H9 (cell line): ENCODE measurements at regions not wholly inside any gene's neighbourhood (a gene's known extent, or its start where the extent isn't known, plus 50 kb on each side); places are given as distances from the start of the nearest gene placed in this dataset.

ENCODE experiments used
- DNase-seq: peaks from one replicate; pipeline ENCODE4 v3.0.0-alpha.2; 2017
- H2AFZ ChIP-seq: one replicate; pipeline ENCODE4 v1.6.1; 2013; ENCODE audit warnings: mild to moderate bottlenecking, low read length, control low read depth, moderate library complexity
- H2AK5ac ChIP-seq: 2 replicates; pipeline ENCODE4 v1.6.1; 2013; ENCODE audit warnings: low read length, control low read depth, mixed read lengths; ENCODE audit not compliant: insufficient read length
- H2BK120ac ChIP-seq: one replicate; pipeline ENCODE4 v1.6.1; 2013; ENCODE audit warnings: low read depth, mild to moderate bottlenecking, low read length, control low read depth, inconsistent platforms; ENCODE audit not compliant: poor library complexity, severe bottlenecking
- H2BK12ac ChIP-seq: 2 replicates; pipeline ENCODE4 v1.6.1; 2013; ENCODE audit warnings: low read length, control low read depth, mixed read lengths, low read depth; ENCODE audit not compliant: insufficient read length
- H2BK15ac ChIP-seq: 2 replicates; pipeline ENCODE4 v1.6.1; 2013; ENCODE audit warnings: low read depth, low read length, control low read depth
- H2BK20ac ChIP-seq: one replicate; pipeline ENCODE4 v1.6.1; 2013; ENCODE audit warnings: low read depth, mild to moderate bottlenecking, low read length, control low read depth, inconsistent platforms; ENCODE audit not compliant: poor library complexity, severe bottlenecking
- H2BK5ac ChIP-seq: 2 replicates; pipeline ENCODE4 v1.6.1; 2013; ENCODE audit warnings: low read length, control low read depth, mixed read lengths; ENCODE audit not compliant: insufficient read length
- H3K14ac ChIP-seq: 2 replicates; pipeline ENCODE4 v1.6.1; 2013; ENCODE audit warnings: low read length, control low read depth; ENCODE audit not compliant: insufficient read depth
- H3K18ac ChIP-seq: 2 replicates; pipeline ENCODE4 v1.6.1; 2013; ENCODE audit warnings: low read depth, mild to moderate bottlenecking, mixed read lengths, low read length, control low read depth; ENCODE audit not compliant: insufficient read length
- H3K23ac ChIP-seq: 2 replicates; pipeline ENCODE4 v1.6.1; 2013; ENCODE audit warnings: low read length, control low read depth, mixed read lengths, low read depth; ENCODE audit not compliant: insufficient read length
- H3K23me2 ChIP-seq: 2 replicates; pipeline ENCODE4 v1.6.1; 2013; ENCODE audit warnings: low read depth, mild to moderate bottlenecking, mixed read lengths, low read length, control low read depth; ENCODE audit not compliant: insufficient read length, poor library complexity, severe bottlenecking
- H3K27ac ChIP-seq: 2 replicates; pipeline ENCODE4 v1.5.1; 2013; ENCODE audit warnings: low read length, control low read depth, mixed read lengths, low read depth; ENCODE audit not compliant: insufficient read length
- H3K27me3 ChIP-seq: 2 replicates; pipeline ENCODE4 v1.6.1; 2013; ENCODE audit warnings: low read length, control low read depth, inconsistent platforms; ENCODE audit not compliant: insufficient read depth
- H3K4ac ChIP-seq: 2 replicates; pipeline ENCODE4 v1.6.1; 2013; ENCODE audit warnings: low read depth, mild to moderate bottlenecking, control low read depth, inconsistent platforms, low read length, moderate library complexity
- H3K4me1 ChIP-seq: 2 replicates; pipeline ENCODE4 v1.6.1; 2013; ENCODE audit warnings: low read length, control low read depth, inconsistent platforms; ENCODE audit not compliant: insufficient read depth
- H3K4me2 ChIP-seq: 2 replicates; pipeline ENCODE4 v1.6.1; 2013; ENCODE audit warnings: low read length, control low read depth, mixed read lengths; ENCODE audit not compliant: insufficient read length, insufficient read depth
- H3K56ac ChIP-seq: 2 replicates; pipeline ENCODE4 v1.6.1; 2013; ENCODE audit warnings: low read depth, mild to moderate bottlenecking, mixed read lengths, low read length, control low read depth; ENCODE audit not compliant: insufficient read length
- H3K79me1 ChIP-seq: 2 replicates; pipeline ENCODE4 v1.6.1; 2013; ENCODE audit warnings: low read depth, mild to moderate bottlenecking, moderate library complexity, low read length, control low read depth, inconsistent platforms; ENCODE audit not compliant: insufficient read depth, poor library complexity, severe bottlenecking
- H3K79me2 ChIP-seq: 2 replicates; pipeline ENCODE4 v1.6.1; 2013; ENCODE audit warnings: low read length, control low read depth, inconsistent platforms; ENCODE audit not compliant: insufficient read depth
- H3K9ac ChIP-seq: 2 replicates; pipeline ENCODE4 v1.6.1; 2013; ENCODE audit warnings: low read length, control low read depth, mixed read lengths; ENCODE audit not compliant: insufficient read length; ENCODE audit errors: extremely low read depth
- H3K9me3 ChIP-seq: one replicate; pipeline ENCODE4 v1.6.1; 2013; ENCODE audit warnings: low read depth, low read length, inconsistent platforms; ENCODE audit not compliant: control insufficient read depth
- H3T11ph ChIP-seq: one replicate; pipeline ENCODE4 v1.6.1; 2013; ENCODE audit warnings: mild to moderate bottlenecking, low read length, control low read depth, inconsistent platforms
- H4K20me1 ChIP-seq: one replicate; pipeline ENCODE4 v1.6.1; 2013; ENCODE audit not compliant: control insufficient read depth, insufficient read length, insufficient read depth
- H4K5ac ChIP-seq: 2 replicates; pipeline ENCODE4 v1.6.1; 2013; ENCODE audit warnings: low read depth, mild to moderate bottlenecking, mixed read lengths, low read length, control low read depth; ENCODE audit not compliant: insufficient read length
- H4K8ac ChIP-seq: replicated peaks from 2 replicates; pipeline ENCODE4 v1.6.1; 2013; ENCODE audit warnings: low read length, control low read depth, mixed read lengths, low read depth; ENCODE audit not compliant: insufficient read length
- H4K91ac ChIP-seq: 2 replicates; pipeline ENCODE4 v1.6.1; 2013; ENCODE audit warnings: low read depth, mild to moderate bottlenecking, moderate library complexity, mixed read lengths, low read length, control low read depth; ENCODE audit not compliant: insufficient read length
- H3K27ac Mint-ChIP-seq, 3 experiments: 2 replicates in 2 of 3; 3 replicates in 1 of 3; pipeline ENCODE4 v1.8.0; 2020 to 2021; ENCODE audit warnings: mixed read lengths in 3 of 3, mild to moderate bottlenecking in 1 of 3, moderate library complexity in 1 of 3
- H3K27me3 Mint-ChIP-seq: 2 replicates; pipeline ENCODE4 v1.8.0; 2021; ENCODE audit warnings: low read depth, mild to moderate bottlenecking, moderate library complexity, mixed read lengths
- H3K36me3 Mint-ChIP-seq, 3 experiments: 2 replicates in 2 of 3; 3 replicates in 1 of 3; pipeline ENCODE4 v1.8.0; 2020 to 2021; ENCODE audit warnings: low read depth in 3 of 3, mixed read lengths in 3 of 3; ENCODE audit not compliant: insufficient read depth in 1 of 3
- H3K4me1 Mint-ChIP-seq, 2 experiments: 2 replicates each; pipeline ENCODE4 v1.8.0; 2020; ENCODE audit warnings: mixed read lengths in 2 of 2
- H3K4me3 Mint-ChIP-seq, 2 experiments: 2 replicates in 1 of 2; 3 replicates in 1 of 2; pipeline ENCODE4 v1.8.0; 2020 to 2021; ENCODE audit warnings: mild to moderate bottlenecking in 2 of 2, mixed read lengths in 2 of 2, moderate library complexity in 1 of 2
- H3K9me3 Mint-ChIP-seq, 2 experiments: 2 replicates in 1 of 2; 3 replicates in 1 of 2; pipeline ENCODE4 v1.8.0; 2020; ENCODE audit warnings: mild to moderate bottlenecking in 2 of 2, mixed read lengths in 2 of 2, moderate library complexity in 1 of 2
- CTCF ChIP-seq: fragments of 200-600 bp; sonication (generic); conservative IDR thresholded peaks from 3 replicates; pipeline ENCODE4 v1.8.0; 2021; ENCODE audit warnings: antibody characterized with exemption, mild to moderate bottlenecking

DNA sequence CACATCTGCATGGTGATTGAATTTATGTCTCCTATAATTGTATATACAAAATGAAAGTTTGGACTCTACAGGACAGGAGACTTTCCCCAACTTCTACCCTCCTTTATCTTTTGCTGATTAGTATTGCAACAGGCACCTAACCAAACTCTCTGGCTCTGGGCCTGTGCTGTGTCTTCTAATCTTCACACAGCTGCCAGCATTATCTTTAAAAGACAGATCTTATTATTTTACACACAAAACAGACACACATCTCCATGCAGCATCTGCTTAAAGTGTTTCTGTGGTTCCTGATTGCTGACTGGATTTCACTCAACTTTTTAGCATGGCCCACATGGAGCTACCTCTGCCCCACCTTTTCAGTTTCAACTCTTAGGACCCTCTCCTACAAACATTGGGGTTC is 154.9 kb upstream of the PELI2 start:
- no peaks in the 10 kb centered on the region; the same call in 1 of the 2 replicates for H3K4me1 ChIP-seq
- no peak overlapping the region for H2BK12ac ChIP-seq
- H3K27me3 Mint-ChIP-seq: no peaks in the 10 kb centered on the region
- H3K4me1 Mint-ChIP-seq: peaks cover 29 to 35% of the 10 kb centered on the region in 2 experiments
- no peak overlapping the region for H3K27ac Mint-ChIP-seq
- H3K9ac ChIP-seq: no peak overlapping the region
- H4K8ac ChIP-seq: no peak overlapping the region
- H3K18ac ChIP-seq: no peak overlapping the region
- no peak overlapping the region for H3K4ac ChIP-seq
- H3K56ac ChIP-seq: no peak overlapping the region
- H4K20me1 ChIP-seq: no peaks in the 10 kb centered on the region
- no peak overlapping the region for H3K4me2 ChIP-seq
- H4K91ac ChIP-seq: no peak overlapping the region
- no peaks in the 10 kb centered on the region; a peak in 1 of 7 replicates for H3K36me3 Mint-ChIP-seq
- no peak overlapping the region for H3K4me3 Mint-ChIP-seq
- no peak overlapping the region for H3T11ph ChIP-seq
- H4K5ac ChIP-seq: no peak overlapping the region
- no peak overlapping the region for H2BK5ac ChIP-seq
- no peaks in the 10 kb centered on the region for H3K9me3 ChIP-seq
- no peak overlapping the region for H2BK120ac ChIP-seq
- no peak for DNase-seq
- no peaks in the 10 kb centered on the region for H3K79me1 ChIP-seq
- H3K23ac ChIP-seq: no peak overlapping the region
- no peak overlapping the region for H2AFZ ChIP-seq
- H3K14ac ChIP-seq: no peak overlapping the region
- no peaks in the 10 kb centered on the region for H3K9me3 Mint-ChIP-seq
- H3K79me2 ChIP-seq: no peaks in the 10 kb centered on the region
- TF ChIP-seq CTCF: no peak
- H3K27ac ChIP-seq: no peak overlapping the region
- H3K23me2 ChIP-seq: no peaks in the 10 kb centered on the region
- H3K27me3 ChIP-seq: no peaks in the 10 kb centered on the region; the same call in 1 of the 2 replicates
- no peak overlapping the region for H2BK15ac ChIP-seq
- H2AK5ac ChIP-seq: no peak overlapping the region
- no peak overlapping the region for H2BK20ac ChIP-seq
